Nucleus accumbens (tissue), 56 donors: ENCODE measurements at regions not wholly inside any gene's neighbourhood (a gene's known extent, or its start where the extent isn't known, plus 50 kb on each side); places are given as distances from the start of the nearest gene placed in this dataset.

Experiments
- DNase-seq, 56 donors: peaks; one replicate each; lab custom pipeline; 2025; lab: John Stamatoyannopoulos, UW

- no peak for DNase-seq
Observed at GRCh38 chrX:146141221-146141620, 323.6 kb downstream of the SLITRK2 start.

DNA sequence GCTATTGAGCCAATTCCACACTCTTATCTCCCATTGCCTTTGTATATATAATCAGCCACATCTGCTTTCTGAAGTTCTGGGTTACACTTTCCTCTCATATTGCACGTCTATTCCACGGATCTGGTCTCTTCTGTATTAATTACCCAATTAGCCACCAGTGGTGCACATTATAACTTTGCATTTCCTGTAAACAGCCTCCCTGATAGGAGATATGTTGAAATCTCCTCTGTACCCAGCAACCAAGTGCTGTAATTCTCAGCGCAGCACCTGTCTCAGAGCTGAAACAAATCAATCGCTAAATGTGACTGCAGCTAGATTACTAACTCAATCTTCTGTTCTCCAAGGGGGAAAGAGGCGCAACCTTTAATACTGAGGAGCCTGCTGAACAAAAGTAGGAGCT is 326.4 kb downstream of the SLITRK2 start:
- DNase-seq = no peak

DNA sequence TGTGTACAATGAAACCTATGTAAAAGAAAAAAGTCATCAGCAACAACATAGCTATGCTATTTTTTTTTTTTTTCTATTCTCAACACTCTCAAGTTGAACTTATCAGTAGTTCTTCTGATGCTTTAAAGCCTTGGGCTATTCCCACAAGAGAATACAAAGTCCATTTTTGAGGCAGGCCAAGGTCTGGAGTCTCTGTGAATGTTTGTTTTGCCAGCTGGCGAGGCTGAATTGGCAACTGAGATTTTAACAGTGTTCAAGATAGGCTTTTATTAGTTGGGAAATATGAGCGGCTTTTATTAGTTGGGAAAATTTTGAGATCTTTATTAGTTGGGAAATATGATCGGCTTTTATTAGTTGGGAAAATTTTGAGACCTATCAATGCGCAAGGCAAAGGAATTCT is 336.6 kb downstream of the SLITRK2 start:
- no peak for DNase-seq

DNA sequence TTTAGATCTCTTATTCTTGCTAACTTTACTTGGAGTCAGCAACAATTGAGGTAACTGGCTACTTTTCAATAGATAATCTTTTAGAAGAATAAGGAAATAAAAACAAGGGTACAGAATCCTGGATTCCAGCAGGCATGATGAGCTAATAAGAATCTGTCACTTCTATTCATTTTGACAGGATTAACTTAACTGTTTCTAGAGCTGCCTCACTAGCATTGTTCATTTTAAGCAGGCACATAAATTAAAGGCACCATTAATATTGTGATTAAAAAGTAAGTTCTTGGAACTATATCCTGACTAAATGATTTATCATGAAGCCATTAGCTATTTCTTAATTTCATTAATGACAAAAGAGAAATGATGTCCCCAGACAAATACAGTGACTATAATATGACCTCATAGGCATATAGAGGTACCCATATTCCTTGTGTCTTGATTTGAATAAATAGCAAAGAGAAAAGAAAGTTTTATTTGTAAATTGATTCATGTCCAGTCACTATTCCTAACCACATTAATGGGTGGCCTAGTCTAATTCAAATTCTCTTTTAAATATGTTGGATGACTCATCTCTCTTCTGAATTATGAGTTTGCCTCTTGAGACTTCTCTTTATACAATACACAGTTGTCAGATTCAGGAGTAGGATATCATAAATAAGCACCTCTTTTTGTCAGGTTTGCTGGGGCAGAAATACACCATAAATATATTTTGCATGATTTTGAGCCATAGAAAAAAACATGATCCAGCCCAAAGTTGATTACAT is 343.0 kb downstream of the SLITRK2 start:
- no peak for DNase-seq

- DNase-seq = no peak
Observed at GRCh38 chrX:146173742-146174141, 356.1 kb downstream of the SLITRK2 start.

DNA sequence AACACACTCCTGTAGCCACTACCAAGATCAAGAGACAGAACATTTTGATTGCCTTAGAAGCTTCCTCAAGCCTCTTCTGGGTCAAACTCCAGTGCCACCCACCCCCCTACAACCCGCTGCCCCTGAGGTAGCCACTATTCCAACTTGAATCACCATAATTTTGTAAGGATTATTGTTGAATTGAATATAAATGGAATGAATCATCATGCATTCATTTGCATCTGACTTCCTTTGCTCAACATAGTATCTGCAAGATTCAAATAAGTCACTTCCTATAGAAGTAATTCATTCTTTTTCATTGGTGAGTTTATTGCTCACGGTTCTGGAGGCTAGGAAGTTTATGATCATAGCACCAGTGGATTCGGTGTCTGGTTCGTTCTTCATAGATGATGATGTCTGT is 364.2 kb downstream of the SLITRK2 start:
- no peak for DNase-seq

DNA sequence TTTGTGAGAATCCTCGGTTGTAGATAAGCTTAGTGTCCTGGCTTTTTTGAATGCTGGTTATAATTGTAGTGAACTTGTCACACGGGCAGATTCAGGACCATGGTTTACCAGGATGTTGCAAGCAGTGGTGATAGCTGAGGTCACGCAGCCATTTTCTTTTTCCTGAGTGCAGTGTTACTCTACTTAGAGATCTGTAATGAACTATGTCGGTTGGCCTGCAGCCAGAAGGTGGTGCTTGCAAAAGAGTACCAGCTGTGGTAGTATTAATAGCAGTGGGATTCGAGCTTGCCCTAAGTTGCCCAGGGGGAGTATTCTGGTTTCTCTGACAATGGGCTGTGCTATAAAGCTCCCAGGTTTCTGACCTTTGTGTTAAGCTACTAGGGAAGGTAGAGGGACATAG is 368.9 kb downstream of the SLITRK2 start:
- DNase-seq = no peak

GRCh38 chrX:146189371-146189770 is 371.7 kb downstream of the SLITRK2 start:
- DNase-seq = peak in 1 of 56 donors; percentile 0

DNA sequence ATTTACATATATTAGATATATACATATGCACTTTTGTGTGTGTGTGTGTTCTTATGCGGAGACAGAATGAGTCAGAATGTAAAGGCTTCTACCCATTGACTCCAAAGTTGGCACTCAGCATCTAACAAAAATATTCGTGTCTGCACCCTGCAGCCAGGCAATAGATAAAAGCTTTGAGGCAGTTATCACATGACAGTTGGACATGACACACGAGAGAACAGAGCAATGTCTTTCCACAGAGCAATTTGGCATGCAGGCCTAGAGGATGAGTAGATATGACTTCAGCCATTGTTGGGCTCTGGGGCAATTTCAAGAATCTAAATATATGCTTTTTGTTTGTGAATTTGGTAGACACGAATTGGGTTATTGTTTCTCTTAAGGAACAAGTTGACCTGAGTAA is 391.2 kb downstream of the SLITRK2 start:
- DNase-seq = no peak

DNA sequence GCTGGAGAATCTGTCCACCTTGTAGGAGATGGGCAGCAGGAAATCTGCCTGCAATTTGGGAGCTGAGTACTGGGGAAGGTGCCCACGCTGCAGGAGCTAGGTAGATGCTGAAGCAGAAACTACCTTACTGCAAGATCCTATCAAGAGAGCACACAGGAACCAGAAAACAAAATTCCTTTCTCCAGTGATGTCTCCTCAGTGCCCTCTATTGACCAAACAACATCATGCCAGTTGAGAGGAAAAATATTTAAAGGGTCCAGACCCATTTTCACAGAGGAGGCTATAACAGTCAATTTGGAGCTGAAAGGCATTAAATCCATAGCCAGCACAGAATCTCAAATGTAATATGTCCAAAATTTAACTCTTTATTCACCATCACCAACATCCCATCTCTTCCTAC is 406.8 kb downstream of the SLITRK2 start:
- no peak for DNase-seq

DNA sequence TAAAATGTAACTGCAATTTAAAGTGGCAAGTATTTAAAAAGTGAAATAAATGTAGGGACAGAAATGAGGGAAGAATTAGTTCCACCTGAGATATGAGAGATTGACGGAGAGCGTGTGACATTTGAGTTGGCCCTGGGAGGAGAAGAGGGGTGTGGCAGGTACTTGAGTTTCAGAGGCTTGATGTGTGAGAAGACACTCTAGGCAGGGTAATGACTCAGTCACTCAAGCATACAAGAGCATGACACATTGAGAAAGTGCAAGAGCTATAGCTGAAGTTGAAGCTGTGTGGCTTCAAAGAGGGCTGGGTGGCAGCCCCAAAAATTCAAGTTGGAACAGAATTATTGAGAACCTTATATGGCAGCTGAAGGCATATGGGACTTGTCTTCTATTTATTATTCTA is 420.5 kb downstream of the SLITRK2 start:
- no peak for DNase-seq

- no peak for DNase-seq
Observed at GRCh38 chrX:146241902-146242301, 424.3 kb downstream of the SLITRK2 start.

DNA sequence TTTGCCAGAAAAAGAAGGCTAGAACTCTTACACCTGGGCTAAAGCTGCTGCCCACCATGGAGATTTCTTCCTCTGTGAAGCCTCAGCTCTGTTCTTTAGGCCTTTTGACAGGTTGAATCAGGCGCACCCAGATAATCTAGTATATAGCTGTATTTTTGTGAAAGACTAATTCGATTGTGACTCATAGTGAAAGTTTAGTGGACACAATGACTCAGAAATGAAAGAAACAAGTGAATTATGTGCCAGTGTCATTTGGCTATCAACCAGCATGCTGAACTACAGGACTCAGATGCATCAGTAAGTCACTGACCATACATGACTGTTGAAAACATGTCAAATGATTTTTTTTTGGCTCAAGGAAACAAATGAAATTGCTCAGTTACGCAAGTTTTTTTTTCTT is 425.4 kb downstream of the SLITRK2 start:
- DNase-seq = no peak

DNA sequence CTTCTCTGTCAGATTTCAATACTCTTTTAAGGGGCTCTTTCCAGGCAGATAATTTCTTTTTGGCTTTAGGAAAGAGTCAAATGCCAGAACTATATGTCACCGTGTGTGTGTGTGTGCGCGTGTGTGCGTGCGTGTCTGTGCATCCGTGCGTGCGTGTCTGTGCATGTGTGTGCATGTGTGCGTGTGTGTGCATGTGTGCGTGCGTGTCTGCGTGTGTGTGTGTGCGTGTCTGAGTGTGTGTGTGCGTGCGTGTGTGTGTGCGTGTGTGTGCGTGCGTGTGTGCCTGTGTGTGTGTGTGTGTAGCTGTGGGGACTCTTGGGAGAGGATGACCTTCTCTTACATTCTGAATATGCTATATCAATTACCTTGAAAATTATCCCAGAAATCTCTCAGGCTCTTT is 441.6 kb downstream of the SLITRK2 start:
- DNase-seq = no peak

- DNase-seq = no peak
Observed at GRCh38 chrX:146264763-146265375, 447.2 kb downstream of the SLITRK2 start.

GRCh38 chrX:146278381-146278780 is 460.8 kb downstream of the SLITRK2 start:
- peak in 1 of 56 donors; percentile 0 for DNase-seq
